Small intestine (tissue), 7 donors: ENCODE measurements at regions not wholly inside any gene's neighbourhood (a gene's known extent, or its start where the extent isn't known, plus 50 kb on each side); places are given as distances from the start of the nearest gene placed in this dataset.

Source experiments
- DNase-seq, 2 donors: peaks; one replicate each; pipeline versions ENCODE4 v3.0.0 to v3.0.0-alpha.2; 2013
- FAIRE-seq: peaks from 2 replicates; lab custom pipeline; 2012; peaks lifted over from hg19 to GRCh38; lab: Jason Lieb, UNC
- H3K27ac ChIP-seq, 3 donors: one replicate each; pipeline ENCODE4 v1.5.1; 2013; ENCODE audit warnings: low read length in 2 of 3, mild to moderate bottlenecking in 2 of 3, control low read depth in 1 of 3, inconsistent platforms in 1 of 3, low read depth in 1 of 3, moderate library complexity in 1 of 3
- H3K27me3 ChIP-seq, 3 donors: one replicate each; pipeline ENCODE4 v1.6.1; 2013; ENCODE audit warnings: low read length in 3 of 3, inconsistent platforms in 1 of 3; ENCODE audit not compliant: control insufficient read depth in 3 of 3, insufficient read depth in 3 of 3
- H3K36me3 ChIP-seq, 3 donors: one replicate each; pipeline ENCODE4 v1.6.1; 2013; ENCODE audit warnings: low read length in 3 of 3, inconsistent platforms in 1 of 3, low read depth in 1 of 3, mild to moderate bottlenecking in 1 of 3, moderate library complexity in 1 of 3; ENCODE audit not compliant: control insufficient read depth in 3 of 3, insufficient read depth in 2 of 3
- H3K4me1 ChIP-seq, 3 donors: one replicate each; pipeline ENCODE4 v1.6.1; 2013; ENCODE audit warnings: low read length in 2 of 3, inconsistent platforms in 1 of 3, low read depth in 1 of 3, mild to moderate bottlenecking in 1 of 3, moderate library complexity in 1 of 3; ENCODE audit not compliant: control insufficient read depth in 3 of 3, insufficient read depth in 2 of 3
- H3K4me3 ChIP-seq, 3 donors: one replicate each; pipeline ENCODE4 v1.5.1; 2013; ENCODE audit warnings: low read length in 3 of 3, control low read depth in 1 of 3, inconsistent platforms in 1 of 3, low read depth in 1 of 3, mild to moderate bottlenecking in 1 of 3, moderate library complexity in 1 of 3
- H3K9me3 ChIP-seq, 2 donors: one replicate each; pipeline ENCODE4 v1.6.1; 2013; ENCODE audit warnings: low read depth in 1 of 2, low read length in 1 of 2; ENCODE audit not compliant: control insufficient read depth in 2 of 2, insufficient read depth in 1 of 2
- WGBS, 3 donors: extraction: QIAGEN DNeasy Blood & Tissue Kit; methylation state at CpG; one replicate each; pipeline ENCODE4 v1.1.7; 2013; 5-methylcytosine and 5-hydroxymethylcytosine counted together
- donor health status: healthy with polysubstance abuse.
- donor health status: control.
- donor health status: control.
- donor health status: Bipolar disorder and iron deficiency.
- donor health status: healthy.

- H3K9me3 ChIP-seq = no peaks in the 10 kb centered on the region
- H3K36me3 ChIP-seq = no peaks in the 10 kb centered on the region
- H3K4me1 ChIP-seq = peaks cover 2 to 4% (median 4%) of the 10 kb centered on the region in 3 donors
- DNase-seq = peak in 1 of 2 donors; percentile 0
- H3K27ac ChIP-seq = no peak overlapping the region
- FAIRE-seq = no peak
- no peaks in the 10 kb centered on the region for H3K27me3 ChIP-seq
- H3K4me3 ChIP-seq = no peak overlapping the region
- 87 to 89% (median 89%) methylated on average over 8 of the region's 8 CpGs for WGBS, 3 donors
These were observed 190.6 kb downstream of the MYCN start for GRCh38 chr2:16130906-16131400.

DNA sequence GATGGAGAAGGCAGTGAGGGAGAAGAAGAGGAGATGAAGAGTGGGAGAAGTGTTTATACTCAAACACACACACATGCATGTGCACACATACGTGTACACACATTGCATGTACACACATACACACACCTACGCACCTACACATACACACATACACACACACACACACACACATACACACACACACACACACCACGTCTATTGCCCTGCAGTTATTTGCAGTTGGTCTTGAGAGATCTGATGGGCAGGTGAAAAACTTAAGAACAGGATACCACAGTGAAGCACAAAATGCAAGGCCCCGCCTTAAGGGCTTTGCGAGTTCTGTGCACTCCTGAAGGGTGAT, 190.2 kb downstream of the MYCN start:
- DNase-seq (peak in 1 of 2 donors; percentile 1), FAIRE-seq (no peak)
- Histone ChIP-seq H3K27ac (no peak overlapping the region), H3K27me3 (no peaks in the 10 kb centered on the region), H3K36me3 (no peaks in the 10 kb centered on the region), H3K4me3 (no peak overlapping the region), H3K9me3 (no peaks in the 10 kb centered on the region), H3K4me1 (peaks cover 2 to 9% (median 5%) of the 10 kb centered on the region in 3 donors)
- WGBS, 3 donors = 83 to 85% (median 84%) methylated on average over 5 of the region's 5 CpGs

DNA sequence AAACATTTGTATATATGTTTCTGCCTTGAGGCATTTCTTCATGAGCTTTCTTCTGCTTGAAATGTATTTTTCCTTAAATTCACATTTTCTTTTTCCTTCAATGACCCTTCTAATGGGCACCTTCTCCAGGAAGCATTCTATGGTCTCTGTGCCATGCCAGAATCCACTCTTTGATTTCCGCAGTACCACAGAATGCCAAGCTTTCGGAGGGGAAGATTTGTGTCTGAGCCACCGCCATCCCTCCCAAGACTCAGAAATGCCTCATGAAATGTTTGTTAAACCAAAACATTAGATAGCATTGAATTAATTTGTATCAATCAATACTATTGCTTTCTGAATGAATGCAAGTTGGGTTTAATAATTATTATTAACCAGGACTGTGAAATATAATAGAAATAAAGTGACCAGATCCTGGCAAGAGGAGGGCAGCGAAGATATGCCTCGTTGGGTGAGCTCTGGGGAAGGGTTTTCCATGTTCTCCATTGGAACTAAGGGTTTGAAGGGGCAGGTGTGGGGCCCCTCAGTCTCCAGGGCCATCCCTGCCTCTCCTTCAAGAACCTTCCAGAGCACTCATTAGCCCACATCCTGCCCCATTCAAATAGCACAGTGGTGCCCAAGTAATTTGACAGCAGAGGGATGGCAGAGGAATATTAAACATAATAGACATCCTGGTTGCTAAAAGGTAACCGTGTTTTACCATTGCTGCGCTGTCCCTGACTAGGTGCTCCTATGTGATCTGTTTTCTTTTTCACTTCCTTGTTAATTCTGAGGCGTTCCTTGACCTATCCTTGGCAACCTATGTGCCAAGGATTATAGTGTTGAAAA, 189.6 kb downstream of the MYCN start:
- 76 to 88% (median 80%) methylated on average over 8 of the region's 8 CpGs for WGBS, 3 donors
- H3K36me3 ChIP-seq = no peaks in the 10 kb centered on the region
- peaks cover 2 to 15% (median 6%) of the 10 kb centered on the region in 3 donors for H3K4me1 ChIP-seq
- no peaks in the 10 kb centered on the region for H3K27me3 ChIP-seq
- peak in 1 of 2 donors; percentile 0 for DNase-seq
- H3K27ac ChIP-seq = no peak overlapping the region
- no peaks in the 10 kb centered on the region for H3K9me3 ChIP-seq
- no peak for FAIRE-seq
- H3K4me3 ChIP-seq = no peak overlapping the region

- Histone ChIP-seq H3K27me3 (no peaks in the 10 kb centered on the region), H3K36me3 (no peaks in the 10 kb centered on the region), H3K27ac (no peak overlapping the region), H3K9me3 (no peaks in the 10 kb centered on the region), H3K4me3 (no peak overlapping the region), H3K4me1 (peaks cover 2 to 23% (median 10%) of the 10 kb centered on the region in 3 donors)
- no peak for FAIRE-seq
- DNase-seq = peak in 1 of 2 donors; percentile 0
- 84 to 88% (median 85%) methylated on average over 13 of the region's 13 CpGs for WGBS, 3 donors
These were observed 188.6 kb downstream of the MYCN start for GRCh38 chr2:16128746-16129610.

- H3K36me3 ChIP-seq = no peaks in the 10 kb centered on the region
- DNase-seq (peak in 1 of 2 donors; percentile 0), FAIRE-seq (no peak)
- 75 to 92% (median 81%) methylated on average over 8 of the region's 8 CpGs for WGBS, 3 donors
- H3K9me3 ChIP-seq = no peaks in the 10 kb centered on the region
- no peak overlapping the region for H3K27ac ChIP-seq
- H3K4me1 ChIP-seq = peaks cover 2 to 32% (median 11%) of the 10 kb centered on the region in 3 donors
- no peak overlapping the region for H3K4me3 ChIP-seq
- H3K27me3 ChIP-seq = no peaks in the 10 kb centered on the region
These were observed 187.6 kb downstream of the MYCN start for GRCh38 chr2:16127958-16128357.

DNA sequence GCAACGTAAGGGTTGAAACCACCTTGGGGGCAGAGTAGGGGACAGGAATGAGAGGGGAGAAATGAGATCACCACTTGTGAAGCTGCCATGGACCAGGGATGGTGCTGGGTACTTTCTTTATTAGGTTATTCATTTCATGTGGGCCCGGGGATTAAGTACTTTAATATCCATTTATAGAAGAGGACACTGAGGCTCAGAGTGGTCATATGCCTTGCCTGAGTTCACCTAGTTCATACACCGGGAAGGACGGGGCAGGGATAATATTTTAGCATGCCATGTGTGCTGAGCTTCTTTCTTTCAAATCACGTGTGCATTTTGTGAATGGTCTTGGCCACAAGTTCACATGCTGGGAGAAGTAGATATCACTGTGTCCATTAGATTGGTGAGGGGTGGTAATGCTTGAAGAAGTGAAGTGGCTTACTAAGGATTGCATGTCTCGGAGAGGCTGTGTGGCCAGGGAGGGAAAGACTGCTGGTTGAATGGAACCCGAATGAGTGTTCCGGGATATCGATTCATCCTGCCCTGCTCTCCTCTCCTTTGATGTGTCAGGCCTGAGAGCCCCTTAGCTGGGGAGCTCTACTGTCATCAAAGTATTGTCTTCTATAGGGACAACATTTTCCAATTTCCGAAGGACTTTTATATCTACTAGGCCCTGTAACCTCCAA, 187.1 kb downstream of the MYCN start:
- peaks cover 2 to 32% (median 11%) of the 10 kb centered on the region in 3 donors for H3K4me1 ChIP-seq
- 91 to 95% (median 93%) methylated on average over 10 of the region's 10 CpGs for WGBS, 3 donors
- H3K4me3 ChIP-seq = no peak overlapping the region
- FAIRE-seq = no peak
- H3K9me3 ChIP-seq = no peaks in the 10 kb centered on the region
- H3K36me3 ChIP-seq = no peaks in the 10 kb centered on the region
- H3K27me3 ChIP-seq = no peaks in the 10 kb centered on the region
- peak in 1 of 2 donors; percentile 0 for DNase-seq
- no peak overlapping the region for H3K27ac ChIP-seq

DNA sequence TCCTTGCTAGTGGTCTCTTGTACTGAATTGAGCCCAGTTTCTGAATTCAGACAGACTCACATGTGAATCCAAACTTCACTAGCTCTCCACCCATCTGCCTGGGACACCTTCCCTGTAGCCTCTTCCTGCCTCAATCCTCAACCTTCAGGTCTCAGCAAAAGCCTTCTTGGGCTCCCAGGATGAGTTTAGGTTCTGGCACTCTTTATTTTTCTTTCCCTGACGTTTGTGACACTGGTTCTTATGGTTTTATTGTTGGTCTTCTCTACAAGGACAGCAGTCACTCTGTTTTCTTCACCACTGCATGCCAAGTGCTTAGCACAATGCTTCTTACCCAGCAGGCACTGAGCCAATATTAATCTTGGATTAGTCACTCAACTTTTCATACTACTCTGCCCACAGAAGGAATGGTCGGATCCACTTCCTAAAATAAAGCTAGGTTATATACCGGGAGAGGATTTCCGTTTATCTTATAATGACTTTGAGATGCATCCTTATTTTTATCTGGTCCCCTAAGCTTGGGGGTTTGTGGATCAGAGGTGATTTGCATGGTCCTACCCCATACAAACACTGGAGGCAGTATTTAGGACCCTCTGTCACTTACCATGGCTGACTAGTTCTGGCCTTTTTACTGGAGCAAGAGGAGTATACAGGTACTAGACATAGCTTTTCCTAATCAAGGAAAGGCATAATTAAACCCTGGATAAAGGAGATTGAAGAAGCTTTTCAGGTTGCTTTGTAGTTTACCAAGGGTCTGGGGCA, 186.3 kb downstream of the MYCN start:
- H3K4me1 ChIP-seq = peaks cover 2 to 32% (median 11%) of the 10 kb centered on the region in 3 donors
- 14 to 54% (median 33%) methylated on average over 4 of the region's 4 CpGs for WGBS, 3 donors
- no peak for FAIRE-seq

More for the DNA sequence above, 186.3 kb downstream of the MYCN start:
- DNase-seq = peak; percentile 1 to 80
- Histone ChIP-seq H3K9me3 (no peaks in the 10 kb centered on the region), H3K36me3 (no peaks in the 10 kb centered on the region), H3K27me3 (no peaks in the 10 kb centered on the region), H3K27ac (peak overlapping the region in 1 of 3 donors; percentile 24), H3K4me3 (no peak overlapping the region)
